ELR (cell line): ENCODE measurements at regions not wholly inside any gene's neighbourhood (a gene's known extent, or its start where the extent isn't known, plus 50 kb on each side); places are given as distances from the start of the nearest gene placed in this dataset.
A peak's percentile ranks its signal among the peaks of the same experiment; 100 is the strongest.

ENCODE experiments used
- DNase-seq: peaks from one replicate; pipeline ENCODE4 v3.0.0-alpha.2; 2015; ENCODE audit warnings: low read depth

- DNase-seq: peak; percentile 54
Observed at GRCh38 chr6:105849746-105850145, 236.4 kb upstream of the PRDM1 start.

- DNase-seq: no peak
Observed at GRCh38 chr6:105847433-105847832, 238.7 kb upstream of the PRDM1 start.

DNA sequence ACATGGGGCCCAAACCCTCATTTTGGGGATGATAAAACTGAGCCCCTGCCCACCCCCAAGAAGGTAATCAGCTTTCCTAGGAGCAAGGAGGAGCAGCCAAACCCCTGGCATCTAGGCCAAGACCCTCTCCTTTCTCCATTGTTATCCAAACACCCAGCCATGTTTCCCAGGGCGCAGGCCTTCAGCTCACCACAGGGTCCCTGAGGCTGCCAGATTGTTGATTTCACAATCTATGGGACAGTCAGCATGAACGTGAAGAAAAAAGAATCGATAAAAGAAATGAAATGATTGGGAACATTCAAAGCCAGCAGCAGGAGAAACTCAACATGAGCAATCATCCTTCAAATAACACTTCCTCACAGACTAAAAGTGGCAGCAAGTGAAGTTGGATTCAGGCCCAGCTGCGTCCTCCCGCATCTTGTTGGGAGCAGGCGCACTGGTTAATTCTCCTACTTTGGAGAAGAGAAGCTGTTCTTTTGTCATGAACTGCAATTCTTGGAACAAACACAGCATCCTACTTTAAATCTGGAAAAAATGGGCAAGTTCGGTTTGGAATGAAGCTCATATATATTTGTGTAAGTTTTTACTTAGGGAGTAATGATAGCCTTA is 241.8 kb upstream of the PRDM1 start:
- no peak for DNase-seq

DNA sequence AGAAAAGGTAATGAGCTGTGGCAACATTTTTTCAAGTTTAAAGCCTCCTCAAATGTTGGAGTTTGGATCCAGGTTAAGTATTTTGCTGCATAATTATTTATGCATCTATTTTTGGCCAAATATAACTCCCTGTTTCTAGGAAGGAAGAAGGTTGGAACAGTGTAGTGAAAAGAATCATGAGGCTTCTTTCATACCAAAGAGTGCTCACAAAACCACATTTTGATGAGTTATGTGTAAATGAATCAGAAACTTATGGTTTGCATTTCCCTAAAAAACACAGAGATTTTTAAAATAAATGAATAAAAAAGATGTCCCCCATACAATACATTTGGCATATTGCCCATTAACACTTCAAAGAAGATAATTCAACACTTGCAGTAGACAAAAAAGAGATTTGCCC is 246.9 kb upstream of the PRDM1 start:
- DNase-seq: no peak

DNA sequence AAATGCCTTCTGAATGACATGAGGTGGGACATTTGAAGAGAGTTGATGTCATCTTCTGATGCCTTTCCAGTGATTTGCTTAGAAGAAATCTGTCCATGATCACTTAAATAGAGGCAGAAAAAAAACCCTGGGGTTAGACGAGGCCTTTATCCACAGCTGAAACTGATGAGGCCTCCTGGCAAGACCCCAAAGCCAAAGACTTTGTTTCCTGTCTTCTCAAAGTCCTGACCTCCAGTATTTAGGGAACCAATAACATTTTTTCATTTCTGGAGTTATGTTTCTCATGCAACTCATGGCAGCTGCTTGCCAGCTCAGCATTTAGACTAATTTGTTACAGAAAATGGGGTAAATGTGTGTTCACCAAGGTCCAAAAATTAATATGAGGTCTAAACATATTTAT is 248.0 kb upstream of the PRDM1 start:
- no peak for DNase-seq

- DNase-seq: no peak
Observed at GRCh38 chr6:105836889-105837288, 249.2 kb upstream of the PRDM1 start.

GRCh38 chr6:105836379-105836778 is 249.8 kb upstream of the PRDM1 start:
- no peak for DNase-seq

GRCh38 chr6:105835373-105835772 is 250.8 kb upstream of the PRDM1 start:
- DNase-seq: peak; percentile 60

GRCh38 chr6:105833959-105834947 is 251.9 kb upstream of the PRDM1 start:
- no peak for DNase-seq

GRCh38 chr6:105832313-105832761 is 253.8 kb upstream of the PRDM1 start:
- DNase-seq: no peak

- no peak for DNase-seq
Observed at GRCh38 chr6:105831311-105832097, 254.6 kb upstream of the PRDM1 start.

DNA sequence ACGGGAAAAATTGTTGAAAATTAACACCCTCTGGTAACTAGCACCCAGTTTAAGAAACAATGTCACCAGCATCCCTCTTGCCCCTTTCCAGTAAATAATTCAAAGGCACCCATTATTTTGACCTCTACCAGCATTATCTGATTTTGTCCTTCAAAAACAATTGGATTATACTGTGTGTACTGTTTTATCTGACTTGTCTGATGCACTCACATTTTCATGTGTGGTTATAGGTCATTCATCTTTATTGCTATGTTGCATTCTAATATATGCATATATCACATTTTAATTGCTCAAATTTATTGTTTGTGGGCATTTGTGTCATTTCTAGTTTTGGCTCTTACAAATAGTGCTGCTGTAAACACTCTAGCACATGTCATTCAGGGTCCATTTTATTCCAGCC is 260.9 kb upstream of the PRDM1 start:
- DNase-seq: no peak

DNA sequence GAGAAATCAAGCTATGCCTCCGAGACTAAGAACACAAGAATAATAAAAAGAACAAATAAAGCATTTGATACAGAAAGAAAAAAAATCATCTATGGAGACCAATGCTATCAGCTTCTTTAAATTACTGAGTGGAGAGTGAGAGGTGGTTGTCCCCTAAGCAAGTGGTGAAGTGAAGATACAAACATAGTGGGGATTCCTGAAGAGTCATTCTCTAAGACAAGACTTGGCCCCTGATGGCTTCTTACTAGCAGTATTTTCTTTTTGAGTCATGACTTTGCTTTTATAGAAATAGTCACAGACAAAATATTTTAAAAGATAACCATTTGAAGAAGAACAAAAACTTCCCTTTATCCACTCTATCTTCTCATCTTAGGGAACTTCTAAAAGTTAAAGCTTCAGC is 261.4 kb upstream of the PRDM1 start:
- DNase-seq: peak; percentile 39

GRCh38 chr6:105821777-105822176 is 264.4 kb upstream of the PRDM1 start:
- DNase-seq: no peak

DNA sequence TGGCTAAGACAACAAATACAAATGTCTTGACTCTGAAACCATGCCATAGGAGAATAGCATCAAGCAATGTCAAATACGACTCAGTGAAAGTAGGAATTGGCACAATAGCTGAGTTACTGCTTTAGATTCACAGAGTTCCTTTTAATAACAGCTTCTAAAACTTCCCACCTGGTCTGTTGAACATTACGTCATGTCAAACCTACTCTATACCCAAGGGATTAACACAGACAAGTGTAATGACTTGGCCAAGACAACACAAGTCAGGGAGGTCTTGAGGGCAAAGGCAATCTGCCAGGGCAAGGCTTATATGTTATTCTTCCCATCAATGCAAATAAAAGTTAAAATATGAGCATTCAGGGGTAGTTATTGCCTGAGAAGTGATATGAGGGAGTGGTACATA is 265.1 kb upstream of the PRDM1 start:
- DNase-seq: no peak

GRCh38 chr6:105819745-105820144 is 266.4 kb upstream of the PRDM1 start:
- DNase-seq: no peak

DNA sequence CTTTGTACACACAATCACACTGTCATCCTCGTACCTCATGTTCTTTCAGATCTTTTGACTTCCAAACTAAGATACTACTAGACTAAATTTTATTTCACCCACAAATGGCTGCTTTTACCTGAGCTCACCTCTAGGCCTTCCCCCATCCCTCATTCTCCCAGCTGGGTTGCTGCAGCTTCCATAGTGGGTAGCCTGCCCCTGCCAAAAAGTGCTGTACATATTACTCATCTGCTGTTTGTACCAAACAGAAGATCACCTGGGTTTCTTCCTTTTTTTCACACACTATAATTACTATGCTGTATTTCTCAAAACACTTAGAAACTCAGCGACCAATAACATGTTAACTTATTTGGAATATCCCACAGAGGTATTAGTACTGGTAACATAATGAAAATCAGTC is 267.6 kb upstream of the PRDM1 start:
- no peak for DNase-seq

DNA sequence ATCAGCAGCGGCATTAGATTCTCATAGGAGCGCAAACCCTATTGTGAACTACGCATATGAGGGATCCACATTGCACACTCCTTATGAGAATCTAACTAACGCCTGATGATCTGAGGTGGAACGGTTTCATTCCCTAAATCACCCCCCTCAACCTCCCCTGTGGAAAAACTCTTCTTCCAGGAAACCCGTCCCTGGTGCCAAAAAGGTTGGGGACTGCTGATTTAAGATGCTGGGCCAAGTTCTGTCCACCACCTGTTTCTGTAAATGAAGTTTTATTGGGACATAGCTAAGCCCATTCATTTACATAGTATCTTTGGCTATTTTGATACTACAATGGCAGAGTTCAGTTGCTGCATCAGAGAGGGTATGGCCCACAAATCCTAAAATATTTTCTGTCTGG is 268.2 kb upstream of the PRDM1 start:
- DNase-seq: no peak

DNA sequence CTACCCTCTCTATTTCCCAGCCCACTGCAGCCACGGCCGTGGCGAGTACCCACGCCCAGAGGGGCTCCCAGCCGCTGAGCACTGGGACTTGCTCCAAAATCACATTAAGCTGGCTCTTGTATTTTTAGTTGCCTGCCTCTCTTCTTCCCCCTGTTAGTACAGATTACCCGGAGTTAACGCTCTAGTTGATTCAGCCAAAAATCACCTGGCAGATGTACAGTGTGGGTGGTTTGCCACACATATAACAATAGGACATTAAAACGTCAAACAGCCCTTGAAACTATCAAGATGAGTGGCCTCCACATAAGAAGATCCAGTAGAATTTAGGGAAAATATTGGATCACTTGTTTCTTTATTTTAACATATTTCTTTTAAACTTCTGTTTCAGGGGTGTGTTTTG is 268.8 kb upstream of the PRDM1 start:
- no peak for DNase-seq

DNA sequence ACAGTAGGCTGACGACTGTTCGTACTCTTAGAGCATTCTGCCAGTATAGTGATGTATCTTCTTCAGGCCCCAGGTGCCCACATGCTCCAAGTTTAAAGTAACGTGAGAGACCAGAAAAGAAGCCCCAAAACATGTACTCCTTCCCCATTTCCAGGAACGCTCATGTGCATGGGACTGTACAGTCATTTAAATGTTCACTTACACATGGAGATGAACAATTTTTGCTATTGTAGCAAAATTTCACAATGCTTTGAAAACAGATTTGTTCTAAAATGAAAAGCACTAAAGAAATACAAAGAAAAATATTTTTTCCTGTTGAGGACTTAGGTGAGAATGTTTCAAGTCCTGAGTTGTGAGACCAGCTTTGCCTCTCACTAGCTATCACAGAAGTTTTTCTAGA is 269.3 kb upstream of the PRDM1 start:
- DNase-seq: no peak

DNA sequence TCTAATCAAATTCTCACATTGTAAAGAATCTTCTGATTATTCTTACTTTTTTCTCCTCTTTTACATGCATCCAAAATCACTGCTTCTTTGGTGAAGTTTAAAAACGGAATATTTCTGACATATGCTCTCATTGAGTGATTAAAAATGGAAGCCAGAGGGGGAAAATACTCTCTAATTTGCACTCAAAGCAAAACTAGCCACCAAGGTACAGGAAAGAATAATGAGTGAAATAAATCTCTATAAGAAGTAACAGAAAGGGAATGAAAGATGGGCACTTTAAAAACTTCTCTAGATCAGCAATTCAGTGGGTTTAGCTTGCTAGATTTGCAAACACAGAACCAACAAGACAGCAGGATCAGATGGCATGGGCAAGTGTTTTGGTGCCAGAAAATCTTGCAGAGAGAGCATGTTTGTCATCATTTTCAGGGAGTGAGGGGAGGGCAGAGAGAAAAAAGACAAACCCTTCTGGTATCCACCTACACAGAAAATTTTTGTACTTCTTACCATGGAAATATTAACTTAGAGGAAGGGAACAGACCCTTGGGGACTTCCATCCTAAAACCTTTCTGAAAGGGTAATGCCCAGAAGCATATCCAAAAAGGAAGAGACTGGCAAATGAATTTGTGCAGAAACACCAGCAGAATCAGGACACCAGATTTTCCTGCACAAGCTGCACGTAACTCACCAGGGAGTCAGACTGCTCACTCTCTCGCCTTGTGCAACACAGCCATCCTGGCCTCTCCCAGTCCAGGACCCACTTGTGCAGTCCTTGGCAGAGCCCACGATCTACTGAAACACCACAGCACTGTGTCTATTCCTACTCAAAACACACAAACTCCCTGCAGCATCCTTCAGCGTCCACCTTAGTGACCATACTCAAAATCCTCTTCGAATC is 270.2 kb upstream of the PRDM1 start:
- DNase-seq: no peak
